Ascending aorta (tissue), 2 donors: ENCODE measurements at regions not wholly inside any gene's neighbourhood (a gene's known extent, or its start where the extent isn't known, plus 50 kb on each side); places are given as distances from the start of the nearest gene placed in this dataset.
"Not testable (repeated sequence)": the region's sequence is repeated elsewhere in the genome, so short reads cannot be mapped to it uniquely, and the experiment has no call there.

ENCODE experiments used
- DNase-seq, 2 donors: peaks; one replicate each; pipeline ENCODE4 v3.0.0-alpha.2; 2019; ENCODE audit warnings: low spot score in 2 of 2
- H3K27ac ChIP-seq, 2 donors: fragments of 200-600 bp; sonication (generic); one replicate each; pipeline ENCODE4 v1.5.1; 2016 to 2017; ENCODE audit warnings: mild to moderate bottlenecking in 1 of 2
- H3K27me3 ChIP-seq: fragments of 200-600 bp; sonication (generic); one replicate; pipeline ENCODE4 v1.5.1; 2017
- H3K36me3 ChIP-seq, 2 donors: fragments of 200-600 bp; sonication (generic); one replicate each; pipeline ENCODE4 v1.5.1; 2016
- H3K4me1 ChIP-seq, 2 donors: fragments of 200-600 bp; sonication (generic); one replicate each; pipeline ENCODE4 v1.5.1; 2016 to 2017; ENCODE audit warnings: mild to moderate bottlenecking in 1 of 2
- H3K4me3 ChIP-seq, 2 donors: fragments of 200-600 bp; sonication (generic); one replicate each; pipeline ENCODE4 v1.5.1; 2016 to 2017; ENCODE audit warnings: mild to moderate bottlenecking in 1 of 2
- H3K9me3 ChIP-seq, 2 donors: fragments of 200-600 bp; sonication (generic); one replicate each; pipeline ENCODE4 v1.5.1; 2016
- intact Hi-C: fragments of 100-400 bp; cut with DNase I; formaldehyde crosslinking; loops from one replicate; pipeline ENCODE4 v1.15.1; 2023
- TF ChIP-seq, protein P1 (sequence below), 3 experiments: fragments of 200-600 bp in 2 of 3; fragments of 450-650 bp in 1 of 3; sonication (generic) in 2 of 3; IDR thresholded peaks; one replicate each; pipeline ENCODE4 v1.5.1; 2016 to 2019; ENCODE audit warnings: antibody characterized with exemption in 3 of 3, mild to moderate bottlenecking in 1 of 3, moderate library complexity in 1 of 3

DNA sequence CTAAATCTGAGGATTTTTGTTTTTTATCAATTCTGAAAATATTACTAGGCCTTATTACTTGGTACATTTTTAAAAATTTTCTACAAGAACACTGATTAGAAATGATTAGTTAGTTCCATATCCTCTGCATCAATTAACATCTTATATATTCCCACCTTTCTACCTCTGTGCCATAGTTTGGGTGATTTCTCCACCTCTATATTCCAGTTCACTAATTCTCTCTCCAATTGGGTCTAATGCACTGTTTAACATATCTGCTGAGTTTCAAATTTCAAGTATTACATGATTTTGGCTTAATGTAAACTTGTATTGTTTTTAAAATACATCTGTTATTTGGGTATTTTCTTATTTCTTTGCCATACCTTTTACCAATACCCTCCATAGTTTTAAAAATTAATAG is 705.7 kb upstream of the SALL3 start:
- H3K27me3 ChIP-seq, result no peaks in the 10 kb centered on the region
- H3K4me1 ChIP-seq, result no peaks in the 10 kb centered on the region
- no peak overlapping the region for H3K4me3 ChIP-seq
- DNase-seq, result no peak
- TF ChIP-seq, protein P1, sequence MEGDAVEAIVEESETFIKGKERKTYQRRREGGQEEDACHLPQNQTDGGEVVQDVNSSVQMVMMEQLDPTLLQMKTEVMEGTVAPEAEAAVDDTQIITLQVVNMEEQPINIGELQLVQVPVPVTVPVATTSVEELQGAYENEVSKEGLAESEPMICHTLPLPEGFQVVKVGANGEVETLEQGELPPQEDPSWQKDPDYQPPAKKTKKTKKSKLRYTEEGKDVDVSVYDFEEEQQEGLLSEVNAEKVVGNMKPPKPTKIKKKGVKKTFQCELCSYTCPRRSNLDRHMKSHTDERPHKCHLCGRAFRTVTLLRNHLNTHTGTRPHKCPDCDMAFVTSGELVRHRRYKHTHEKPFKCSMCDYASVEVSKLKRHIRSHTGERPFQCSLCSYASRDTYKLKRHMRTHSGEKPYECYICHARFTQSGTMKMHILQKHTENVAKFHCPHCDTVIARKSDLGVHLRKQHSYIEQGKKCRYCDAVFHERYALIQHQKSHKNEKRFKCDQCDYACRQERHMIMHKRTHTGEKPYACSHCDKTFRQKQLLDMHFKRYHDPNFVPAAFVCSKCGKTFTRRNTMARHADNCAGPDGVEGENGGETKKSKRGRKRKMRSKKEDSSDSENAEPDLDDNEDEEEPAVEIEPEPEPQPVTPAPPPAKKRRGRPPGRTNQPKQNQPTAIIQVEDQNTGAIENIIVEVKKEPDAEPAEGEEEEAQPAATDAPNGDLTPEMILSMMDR (IDR thresholded peaks at IDR 0.05), result no peak
- intact Hi-C loops, result no loop called here
- no peak overlapping the region for H3K27ac ChIP-seq
- no peaks in the 10 kb centered on the region for H3K36me3 ChIP-seq
- peaks cover 0 to 8% of the 10 kb centered on the region in 2 donors for H3K9me3 ChIP-seq

DNA sequence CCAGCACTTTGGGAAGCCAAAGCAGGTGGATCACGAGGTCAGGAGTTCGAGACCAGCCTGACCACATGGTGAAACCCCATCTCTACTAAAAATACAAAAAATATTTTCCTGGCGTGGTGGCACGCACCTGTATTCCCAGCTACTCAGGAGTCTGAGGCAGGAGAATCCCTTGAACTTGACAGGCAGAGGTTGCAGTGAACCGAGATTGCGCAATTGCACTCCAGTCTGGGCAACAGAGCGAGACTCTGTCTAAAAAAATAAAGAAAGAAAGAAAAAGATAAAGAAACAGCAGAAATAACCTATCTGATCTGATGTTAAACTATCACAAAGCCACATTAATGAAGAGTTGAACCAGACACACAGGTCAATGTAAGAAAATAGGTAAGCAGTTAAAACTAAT is 696.2 kb upstream of the SALL3 start:
- DNase-seq, H3K9me3 ChIP-seq, intact Hi-C loops, H3K36me3 ChIP-seq, H3K27me3 ChIP-seq, H3K4me3 ChIP-seq, H3K4me1 ChIP-seq, H3K27ac ChIP-seq: not testable (repeated sequence)

DNA sequence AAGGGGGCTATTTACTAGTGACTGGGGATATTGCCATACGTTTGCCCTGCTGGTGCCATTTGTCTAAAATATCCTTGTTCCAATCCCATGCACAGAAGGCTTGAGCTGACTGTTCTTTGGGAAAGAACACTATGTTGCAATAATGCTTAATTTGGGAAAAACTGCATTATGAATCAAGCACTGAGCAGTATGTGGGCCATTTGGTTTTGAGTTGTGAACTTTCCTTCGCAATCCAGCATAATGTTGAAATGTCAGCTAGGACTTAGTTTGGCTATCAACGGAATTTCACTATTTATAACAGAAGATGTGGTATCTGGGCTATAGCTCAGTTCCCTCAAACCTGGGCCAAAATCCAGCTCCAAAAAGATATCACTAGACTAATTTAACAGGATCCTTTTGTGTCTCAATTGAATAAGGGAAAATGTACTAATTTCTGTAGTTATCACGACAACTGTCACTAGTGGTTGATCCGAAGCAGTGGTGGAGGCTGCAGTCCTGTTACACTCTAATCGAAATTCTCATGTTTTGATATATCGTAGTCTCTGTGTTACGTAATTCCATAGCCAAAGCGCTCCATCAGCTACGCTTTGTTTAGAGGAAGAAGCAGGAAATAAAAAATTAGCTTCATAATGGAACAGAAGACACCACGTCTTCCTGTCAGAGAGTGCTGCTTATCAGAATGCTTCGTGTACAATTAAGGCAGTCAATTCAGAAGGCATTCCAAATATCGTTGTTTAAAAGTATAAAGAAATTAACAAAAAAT is 686.8 kb upstream of the SALL3 start:
- no peaks in the 10 kb centered on the region for H3K9me3 ChIP-seq
- no peaks in the 10 kb centered on the region for H3K4me1 ChIP-seq
- DNase-seq, result no peak
- intact Hi-C loops, result no loop called here
- H3K27ac ChIP-seq, result no peak overlapping the region
- TF ChIP-seq, protein P1 (IDR thresholded peaks at IDR 0.05), result no peak
- H3K36me3 ChIP-seq, result no peaks in the 10 kb centered on the region
- H3K4me3 ChIP-seq, result no peak overlapping the region
- H3K27me3 ChIP-seq, result no peaks in the 10 kb centered on the region

GRCh38 chr18:78293540-78293939 is 686.1 kb upstream of the SALL3 start:
- Histone ChIP-seq H3K9me3 (no peaks in the 10 kb centered on the region), H3K4me3 (no peak overlapping the region), H3K36me3 (no peaks in the 10 kb centered on the region), H3K27ac (no peak overlapping the region), H3K4me1 (no peaks in the 10 kb centered on the region), H3K27me3 (no peaks in the 10 kb centered on the region)
- intact Hi-C loops, result no loop called here
- TF ChIP-seq, protein P1 (IDR thresholded peaks at IDR 0.05), result no peak
- DNase-seq, result no peak

- no peaks in the 10 kb centered on the region for H3K9me3 ChIP-seq
- no peaks in the 10 kb centered on the region for H3K27me3 ChIP-seq
- H3K36me3 ChIP-seq, result no peaks in the 10 kb centered on the region
- DNase-seq, result no peak
- TF ChIP-seq, protein P1 (IDR thresholded peaks at IDR 0.05), result no peak
- intact Hi-C loops, result no loop called here
- H3K4me3 ChIP-seq, result no peak overlapping the region
- no peaks in the 10 kb centered on the region for H3K4me1 ChIP-seq
- H3K27ac ChIP-seq, result no peak overlapping the region
Observed at GRCh38 chr18:78293940-78294541, 685.6 kb upstream of the SALL3 start.

DNA sequence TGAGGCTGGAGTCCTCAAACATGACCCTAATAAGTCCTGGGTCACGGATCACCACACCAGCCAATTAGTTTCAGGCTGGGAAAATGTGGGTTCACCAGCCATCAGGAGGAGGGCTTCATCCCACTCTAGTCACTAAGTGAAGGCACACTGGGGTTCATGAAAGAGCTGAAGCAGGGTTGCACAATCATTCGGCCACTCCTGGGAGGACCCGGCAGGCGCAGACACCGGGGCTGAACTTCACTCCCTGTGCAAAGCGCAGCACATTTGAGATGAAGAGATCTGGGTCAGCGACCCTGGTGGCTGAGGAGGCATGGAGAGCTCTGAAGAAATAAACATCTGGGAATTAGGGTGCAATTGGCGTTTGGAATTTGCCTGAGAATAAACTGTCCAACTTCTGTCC is 684.4 kb upstream of the SALL3 start:
- TF ChIP-seq, protein P1 (IDR thresholded peaks at IDR 0.05), result no peak
- Histone ChIP-seq H3K27me3 (no peaks in the 10 kb centered on the region), H3K4me1 (no peaks in the 10 kb centered on the region), H3K27ac (no peak overlapping the region), H3K4me3 (no peak overlapping the region), H3K9me3 (no peaks in the 10 kb centered on the region), H3K36me3 (no peaks in the 10 kb centered on the region)
- intact Hi-C loops, result no loop called here
- DNase-seq, result no peak
